GM19193 (cell line): ENCODE measurements at regions not wholly inside any gene's neighbourhood (a gene's known extent, or its start where the extent isn't known, plus 50 kb on each side); places are given as distances from the start of the nearest gene placed in this dataset.

ENCODE experiments used
- POLR2A ChIP-seq: IDR thresholded peaks from 4 replicates; pipeline ENCODE4 v1.6.1; 2011; ENCODE audit not compliant: insufficient read depth, insufficient read length; ENCODE audit errors: extremely low read depth

DNA sequence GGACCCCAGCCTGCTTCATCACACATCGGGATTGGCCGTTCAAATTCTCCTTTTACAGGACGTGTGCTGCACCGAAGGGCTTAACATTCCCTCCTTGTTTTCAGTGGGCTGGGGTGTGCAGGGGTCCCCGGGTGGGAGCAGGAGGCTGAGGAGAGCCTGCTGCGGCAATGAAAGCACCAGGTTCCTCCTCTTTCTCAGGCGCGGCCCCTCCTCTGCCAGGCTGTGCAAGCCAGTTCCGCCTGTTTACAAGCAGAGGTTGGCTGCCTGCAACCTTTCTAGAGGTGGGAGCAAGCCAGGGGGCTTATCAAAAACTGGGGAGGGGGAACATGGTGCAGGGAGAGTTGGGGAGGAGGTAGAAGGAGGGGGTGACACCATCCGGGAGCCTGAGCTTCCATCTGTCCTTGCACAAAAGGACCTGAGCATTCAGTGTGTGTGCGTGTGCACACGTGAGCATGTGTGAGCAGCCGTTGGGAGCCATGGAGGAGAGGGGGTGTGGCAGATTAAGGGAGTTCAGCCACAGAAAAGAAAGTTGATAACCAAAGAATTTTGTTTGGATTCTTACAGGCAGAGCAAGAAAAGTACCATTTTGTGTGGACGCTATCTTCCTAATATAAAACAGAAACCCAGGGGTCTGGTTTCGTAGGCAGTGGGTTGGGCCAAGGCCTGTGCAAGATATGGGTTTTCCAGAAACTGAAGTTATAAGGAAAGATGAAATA lies 108.8 kb upstream of the RFLNA start:
- no peak for TF ChIP-seq POLR2A

DNA sequence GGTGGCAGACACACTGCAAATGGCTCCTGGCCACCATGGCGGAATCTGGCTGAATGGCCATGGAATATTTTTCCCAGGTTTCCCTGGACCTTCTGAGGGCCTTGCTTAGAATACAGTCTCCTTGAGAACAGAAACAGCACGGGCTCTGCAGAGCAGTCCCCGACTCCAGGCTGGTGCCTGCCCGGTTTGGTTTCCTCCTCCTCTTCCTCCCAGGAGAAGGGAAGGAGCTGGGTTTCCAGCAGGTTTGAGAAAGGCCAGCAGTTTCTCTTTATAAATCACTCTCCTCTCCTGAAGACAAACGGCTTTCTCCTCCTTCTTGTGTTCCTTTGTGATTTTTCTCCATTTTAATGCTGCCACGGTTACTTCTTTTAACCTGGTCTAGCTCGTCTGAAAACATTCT lies 106.8 kb upstream of the RFLNA start:
- TF ChIP-seq POLR2A = no peak

- TF ChIP-seq POLR2A = no peak
Measured at GRCh38 chr12:124188561-124189405, 106.1 kb upstream of the RFLNA start.

- TF ChIP-seq POLR2A = no peak
Measured at GRCh38 chr12:124190312-124191023, 104.4 kb upstream of the RFLNA start.

- TF ChIP-seq POLR2A = no peak
Measured at GRCh38 chr12:124191024-124191359, 103.9 kb upstream of the RFLNA start.

DNA sequence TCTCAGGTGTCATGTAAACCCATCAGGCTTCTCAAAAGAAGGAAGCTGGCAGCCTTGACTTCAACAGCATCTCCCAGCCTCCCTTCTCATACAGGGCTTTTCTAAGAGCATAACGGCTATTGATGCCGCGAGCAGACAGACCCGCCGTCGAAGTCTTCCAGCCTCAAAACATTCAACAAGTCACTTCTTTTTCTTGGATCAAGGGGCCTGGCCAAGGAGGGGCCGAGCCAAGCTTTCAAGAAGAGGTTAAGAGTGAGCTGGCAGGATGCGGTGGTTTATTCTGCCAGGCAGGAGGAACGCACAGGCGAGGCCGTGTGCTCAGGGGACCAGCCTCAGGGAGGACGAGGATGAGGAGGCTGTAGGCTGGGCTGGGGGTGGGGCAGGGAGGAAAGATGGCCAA lies 102.9 kb upstream of the RFLNA start:
- no peak for TF ChIP-seq POLR2A

DNA sequence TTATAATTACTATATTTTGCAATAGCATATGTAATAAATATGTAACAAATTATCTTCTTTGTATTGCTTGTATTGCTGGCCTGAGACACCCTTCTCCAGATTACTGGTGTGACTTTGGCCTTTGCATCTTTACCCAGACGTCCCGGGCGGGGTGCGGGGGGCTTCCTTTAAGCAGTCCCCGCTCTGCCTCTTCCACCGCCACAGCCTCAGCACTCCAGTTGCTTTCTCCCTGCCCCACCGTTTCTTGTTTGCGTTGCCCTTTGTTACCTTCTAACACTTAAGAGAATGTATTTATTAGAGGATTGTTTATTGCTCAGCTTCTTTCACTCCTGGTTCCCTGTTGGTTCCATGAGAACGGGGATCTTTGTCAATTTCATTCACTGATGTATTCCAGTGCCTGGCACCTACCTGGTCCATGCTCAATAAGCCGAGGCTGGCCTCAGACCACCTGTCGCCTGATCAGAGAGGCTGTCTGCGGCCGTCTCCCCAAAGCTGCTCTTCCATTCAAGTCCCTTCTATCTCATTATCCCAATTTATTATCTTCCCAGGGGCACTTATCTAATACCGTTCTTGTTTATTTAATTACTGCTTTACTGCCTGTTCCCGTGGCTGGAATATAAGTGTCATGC lies 100.5 kb upstream of the RFLNA start:
- no peak for TF ChIP-seq POLR2A

GRCh38 chr12:124194893-124195566 lies 99.9 kb upstream of the RFLNA start:
- no peak for TF ChIP-seq POLR2A

- TF ChIP-seq POLR2A = no peak
Measured at GRCh38 chr12:124195567-124195942, 99.3 kb upstream of the RFLNA start.

DNA sequence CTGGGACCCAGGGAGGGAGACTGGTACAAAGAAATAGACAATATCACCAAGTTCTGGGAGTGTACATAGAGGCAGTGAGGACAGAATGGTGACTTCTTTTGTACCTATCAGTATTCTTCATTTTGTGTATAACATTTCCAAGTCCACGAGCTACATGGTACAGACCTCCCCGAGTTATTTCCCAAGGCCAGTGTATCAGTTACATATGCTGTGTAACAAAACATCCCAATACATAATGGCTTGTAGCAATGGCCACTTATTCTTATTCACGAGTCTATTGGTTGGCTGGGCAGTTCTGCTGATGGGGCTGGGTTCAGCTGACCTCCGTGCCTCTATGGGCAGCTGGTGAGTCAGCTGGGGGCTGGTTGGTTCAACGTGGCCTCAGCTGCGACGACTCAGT lies 98.7 kb upstream of the RFLNA start:
- no peak for TF ChIP-seq POLR2A

DNA sequence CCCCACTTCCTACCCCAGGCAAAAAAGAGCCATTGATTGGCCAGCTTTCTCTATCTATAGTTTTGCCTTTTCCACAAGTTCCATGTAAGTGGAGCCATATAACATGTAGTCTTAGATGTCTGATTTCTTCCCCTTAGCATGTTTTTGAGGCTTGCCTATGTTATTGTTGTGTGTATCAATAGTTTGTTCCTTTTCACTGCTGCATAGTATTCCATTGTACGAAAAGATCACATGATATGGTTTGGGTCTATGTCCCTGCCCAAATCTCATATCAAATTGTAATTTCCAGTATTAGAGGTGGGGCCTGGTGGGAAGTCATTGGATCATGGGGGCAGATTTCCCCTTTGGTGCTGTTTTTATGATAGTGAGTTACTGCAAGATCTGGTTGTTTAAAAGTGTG lies 93.6 kb upstream of the RFLNA start:
- no peak for TF ChIP-seq POLR2A

DNA sequence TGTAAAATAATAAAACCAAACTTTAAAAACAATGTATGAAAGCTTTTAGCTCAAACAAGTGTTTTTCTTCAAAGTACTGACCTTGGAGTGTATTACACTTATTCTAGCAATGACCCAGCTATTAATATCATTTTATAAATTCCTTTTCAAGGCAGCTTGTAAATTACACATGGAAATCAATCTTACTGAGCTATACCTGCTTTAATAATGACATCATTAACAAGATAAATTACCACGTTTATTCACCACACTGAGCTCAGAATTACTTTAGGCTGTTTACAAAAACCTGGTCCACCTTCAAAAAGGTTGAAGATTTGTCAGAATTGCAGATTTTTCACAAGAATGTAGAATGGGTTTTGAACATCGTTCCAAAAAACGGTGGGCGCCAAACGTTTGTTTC lies 91.7 kb upstream of the RFLNA start:
- no peak for TF ChIP-seq POLR2A

- no peak for TF ChIP-seq POLR2A
Measured at GRCh38 chr12:124205405-124205804, 89.5 kb upstream of the RFLNA start.

GRCh38 chr12:124207049-124207448 lies 87.8 kb upstream of the RFLNA start:
- TF ChIP-seq POLR2A = no peak

GRCh38 chr12:124207617-124208016 lies 87.3 kb upstream of the RFLNA start:
- TF ChIP-seq POLR2A = no peak
